ENCODE measurements at regions not wholly inside any gene's neighbourhood (a gene's known extent, or its start where the extent isn't known, plus 50 kb on each side); places are given as distances from the start of the nearest gene placed in this dataset.

GRCh38 chr6:110547266-110547964, 71.0 kb upstream of the SLC22A16 start:
- TF ChIP-seq SPI1 (IDR thresholded peaks at IDR 0.05; ENCODE audit: low read depth, low read length): no peak
- TF ChIP-seq POLR2AphosphoS5 (IDR thresholded peaks at IDR 0.05; ENCODE audit: low read depth, low read length): no peak
- TF ChIP-seq TAF1 (IDR thresholded peaks at IDR 0.05; ENCODE audit: low read depth, low read length): no peak

Data from GM12891 (cell line).